Endothelial cell of umbilical vein (primary cell): ENCODE measurements at regions not wholly inside any gene's neighbourhood (a gene's known extent, or its start where the extent isn't known, plus 50 kb on each side); places are given as distances from the start of the nearest gene placed in this dataset.

Source experiments
- BruUV-seq: library from RNA; stranded (reverse); fragments of 400-500 nt; replicated peaks from 2 replicates; lab custom pipeline; 2021; lab: Mats Ljungman, UMichigan
- CTCF ChIA-PET: fragments of 300-600, 350-600 bp; sonication (Branson Sonifier 250); formaldehyde crosslinking; loops from one replicate; lab custom pipeline; 2021; ENCODE audit warnings: antibody characterized with exemption, inconsistent platforms; lab: Charles Lee
- POLR2A ChIA-PET: fragments of 300-600, 350-600 bp; sonication (Branson Sonifier 250); formaldehyde crosslinking; loops from one replicate; lab custom pipeline; 2021; ENCODE audit warnings: antibody characterized with exemption, inconsistent platforms; lab: Charles Lee
- DNase-seq: peaks from one replicate; pipeline ENCODE4 v3.0.0-alpha.2; 2011; ENCODE audit warnings: low read depth, low spot score
- FAIRE-seq: peaks from 2 replicates; lab custom pipeline; 2011; peaks lifted over from hg19 to GRCh38; lab: Jason Lieb, UNC
- H2AFZ ChIP-seq: 2 replicates; pipeline ENCODE4 v1.6.0; 2012; ENCODE audit warnings: low read depth, low read length, control low read depth, inconsistent platforms
- H3K27ac ChIP-seq: 2 replicates; pipeline ENCODE4 v1.5.1; 2011; ENCODE audit warnings: low read depth, mild to moderate bottlenecking, control low read depth, low read length, moderate library complexity; ENCODE audit not compliant: insufficient read depth
- H3K27me3 ChIP-seq, 2 experiments: 2 replicates each; pipeline versions ENCODE4 v1.6.0 to v1.6.1; 2011; ENCODE audit warnings: low read length in 2 of 2, mixed read lengths in 1 of 2; ENCODE audit not compliant: control insufficient read depth in 2 of 2, insufficient read depth in 2 of 2
- H3K36me3 ChIP-seq, 2 experiments: 2 replicates in 1 of 2; 3 replicates in 1 of 2; pipeline ENCODE4 v1.5.1; 2011; ENCODE audit warnings: low read length in 2 of 2, mild to moderate bottlenecking in 1 of 2, moderate library complexity in 1 of 2; ENCODE audit not compliant: control insufficient read depth in 2 of 2, insufficient read depth in 2 of 2; ENCODE audit errors: extremely low read depth in 1 of 2
- H3K4me1 ChIP-seq: 3 replicates; pipeline ENCODE4 v1.5.1; 2011; ENCODE audit warnings: mild to moderate bottlenecking, low read length; ENCODE audit not compliant: control insufficient read depth, insufficient read depth; ENCODE audit errors: extremely low read depth
- H3K4me2 ChIP-seq: 2 replicates; pipeline ENCODE4 v1.6.1; 2011; ENCODE audit warnings: low read length, control low read depth, mixed read lengths; ENCODE audit not compliant: insufficient read depth
- H3K4me3 ChIP-seq, 3 experiments: fragments of 200-600 bp in 1 of 3; sonication (generic), shearing (Covaris generic) in 1 of 3; replicated peaks in 1 of 3; 2 replicates each; pipeline ENCODE4 v1.5.1; 2011 to 2016; ENCODE audit warnings: control low read depth in 3 of 3, low read length in 3 of 3, mild to moderate bottlenecking in 2 of 3, inconsistent platforms in 1 of 3, low read depth in 1 of 3, moderate library complexity in 1 of 3; ENCODE audit not compliant: insufficient read depth in 1 of 3
- H3K79me2 ChIP-seq: 2 replicates; pipeline ENCODE4 v1.6.0; 2012; ENCODE audit warnings: low read length, inconsistent platforms; ENCODE audit not compliant: control insufficient read depth, insufficient read depth
- H3K9ac ChIP-seq: replicated peaks from 2 replicates; pipeline ENCODE3; 2011; ENCODE audit warnings: low read length, control low read depth; ENCODE audit not compliant: insufficient read depth; ENCODE audit errors: extremely low read depth
- H3K9me1 ChIP-seq: replicated peaks from 3 replicates; pipeline ENCODE4 v1.6.0; 2011; ENCODE audit warnings: mild to moderate bottlenecking, low read length; ENCODE audit not compliant: control insufficient read depth, insufficient read depth; ENCODE audit errors: extremely low read depth
- H3K9me3 ChIP-seq: replicated peaks from 2 replicates; pipeline ENCODE4 v1.5.1; 2012; ENCODE audit warnings: low read length, inconsistent platforms; ENCODE audit not compliant: control insufficient read depth, insufficient read depth
- H4K20me1 ChIP-seq: replicated peaks from 2 replicates; pipeline ENCODE3; 2011; ENCODE audit warnings: mild to moderate bottlenecking, low read length; ENCODE audit not compliant: control insufficient read depth, insufficient read depth; ENCODE audit errors: extremely low read depth
- CTCF ChIP-seq, 2 donors: IDR thresholded peaks; 1 replicate in 1 of 2; 2 replicates in 1 of 2; pipeline ENCODE4 v1.5.1; 2011; ENCODE audit warnings: low read length in 2 of 2, mild to moderate bottlenecking in 2 of 2, moderate library complexity in 2 of 2, control low read depth in 1 of 2, inconsistent platforms in 1 of 2, low read depth in 1 of 2; ENCODE audit not compliant: insufficient read depth in 1 of 2; ENCODE audit errors: extremely low read depth in 1 of 2
- EZH2 ChIP-seq: IDR thresholded peaks from 2 replicates; pipeline ENCODE4 v1.6.1; 2012; ENCODE audit warnings: borderline replicate concordance, low read depth, mild to moderate bottlenecking, moderate library complexity, low read length, inconsistent platforms; ENCODE audit not compliant: severe bottlenecking
- FOS ChIP-seq: IDR thresholded peaks from 2 replicates; pipeline ENCODE4 v1.6.1; 2011; ENCODE audit warnings: mild to moderate bottlenecking, low read length, moderate library complexity, borderline replicate concordance; ENCODE audit not compliant: insufficient read depth
- GATA2 ChIP-seq: IDR thresholded peaks from 2 replicates; pipeline ENCODE4 v1.7.0; 2011; ENCODE audit warnings: low read depth, mild to moderate bottlenecking, moderate library complexity, mixed read lengths, low read length; ENCODE audit not compliant: insufficient read length, insufficient read depth
- JUN ChIP-seq: IDR thresholded peaks from 2 replicates; pipeline ENCODE4 v1.6.1; 2011; ENCODE audit warnings: borderline replicate concordance, low read depth; ENCODE audit not compliant: insufficient read length, insufficient read depth
- MAX ChIP-seq: IDR thresholded peaks from 2 replicates; pipeline ENCODE4 v1.6.1; 2011; ENCODE audit not compliant: insufficient read depth, insufficient read length
- MYC ChIP-seq: IDR thresholded peaks from one replicate; pipeline ENCODE4 v1.6.1; 2011; ENCODE audit warnings: mild to moderate bottlenecking, low read depth, low read length
- POLR2A ChIP-seq: IDR thresholded peaks from 2 replicates; pipeline ENCODE4 v1.6.1; 2012; ENCODE audit warnings: low read depth, mild to moderate bottlenecking, control low read depth, low read length
- POLR2AphosphoS5 ChIP-seq: IDR thresholded peaks from 2 replicates; pipeline ENCODE4 v1.6.1; 2012; ENCODE audit warnings: low read depth, mild to moderate bottlenecking, control low read depth, low read length, moderate library complexity; ENCODE audit not compliant: insufficient read depth
- dilution Hi-C: fragments of 300-500 bp; cut with MboI; formaldehyde crosslinking; loops from one replicate; pipeline ENCODE4 v1.15.0; 2019; ENCODE audit warnings: low sequenced_read_pairs; ENCODE audit not compliant: extremely low pct_ligation_motif_present
- intact Hi-C: fragments of 100-400 bp; cut with micrococcal nuclease; formaldehyde crosslinking; loops from one replicate; pipeline ENCODE4 v1.10.0; 2022

GRCh38 chr2:221018262-221018661 lies 553.8 kb downstream of the EPHA4 start:
- FAIRE-seq (no peak), DNase-seq (no peak)
- ChIA-PET CTCF (no interaction called here), POLR2A (no interaction called here)
- Histone ChIP-seq H3K79me2 (no peaks in the 10 kb centered on the region), H3K9me1 (no peaks in the 10 kb centered on the region), H3K36me3 (no peaks in the 10 kb centered on the region), H3K4me1 (no peaks in the 10 kb centered on the region), H3K4me3 (no peak overlapping the region), H2AFZ (no peak overlapping the region), H3K27me3 (no peaks in the 10 kb centered on the region), H3K9me3 (no peaks in the 10 kb centered on the region), H3K4me2 (no peak overlapping the region), H4K20me1 (no peaks in the 10 kb centered on the region), H3K9ac (no peak overlapping the region), H3K27ac (no peak overlapping the region)
- intact Hi-C loops = no loop called here
- BruUV-seq = no TSS peak
- TF ChIP-seq JUN (no peak), EZH2 (no peak), MYC (no peak), FOS (no peak), CTCF (IDR thresholded peaks at IDR 0.05; ENCODE audit: extremely low read depth in 1 of 2, insufficient read depth in 1 of 2, low read depth in 1 of 2, low read length in 2 of 2) (no peak), POLR2AphosphoS5 (no peak), POLR2A (no peak), GATA2 (no peak), MAX (no peak)
- dilution Hi-C loops = no loop called here
